ENCODE measurements at regions not wholly inside any gene's neighbourhood (a gene's known extent, or its start where the extent isn't known, plus 50 kb on each side); places are given as distances from the start of the nearest gene placed in this dataset.

DNA sequence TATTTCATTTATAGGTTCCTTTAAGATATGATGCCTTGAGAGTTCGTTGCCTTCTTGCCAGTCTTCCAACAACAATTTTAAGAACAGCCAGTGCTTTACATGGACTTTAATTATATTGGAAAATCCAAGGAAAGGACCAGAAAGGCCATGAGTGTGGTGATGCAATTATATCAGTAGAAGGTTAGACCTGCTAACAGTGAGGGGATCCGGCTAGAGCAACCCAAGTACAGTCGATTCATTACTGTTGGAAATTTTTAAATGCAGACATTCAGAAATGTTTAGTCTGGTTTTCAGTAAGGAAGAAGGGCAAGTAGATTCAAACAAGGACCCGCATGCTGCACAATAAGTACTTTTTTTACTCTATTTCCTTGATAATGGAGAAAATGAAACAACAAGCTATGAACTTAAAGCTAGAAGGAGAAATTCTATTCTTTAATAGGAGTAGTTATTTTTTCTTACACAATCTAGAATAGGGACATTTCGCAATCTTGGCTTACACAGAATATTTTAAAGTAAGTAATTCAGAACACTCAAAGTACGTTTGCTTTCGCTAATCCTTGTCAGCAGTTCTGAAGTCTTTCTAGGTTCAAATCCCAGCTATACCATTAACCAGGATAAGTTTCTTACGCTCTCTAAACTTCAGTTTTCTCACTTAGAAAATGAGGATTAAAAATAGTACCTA lies 405.5 kb downstream of the MEIS1 start:
- TF ChIP-seq, protein P1, sequence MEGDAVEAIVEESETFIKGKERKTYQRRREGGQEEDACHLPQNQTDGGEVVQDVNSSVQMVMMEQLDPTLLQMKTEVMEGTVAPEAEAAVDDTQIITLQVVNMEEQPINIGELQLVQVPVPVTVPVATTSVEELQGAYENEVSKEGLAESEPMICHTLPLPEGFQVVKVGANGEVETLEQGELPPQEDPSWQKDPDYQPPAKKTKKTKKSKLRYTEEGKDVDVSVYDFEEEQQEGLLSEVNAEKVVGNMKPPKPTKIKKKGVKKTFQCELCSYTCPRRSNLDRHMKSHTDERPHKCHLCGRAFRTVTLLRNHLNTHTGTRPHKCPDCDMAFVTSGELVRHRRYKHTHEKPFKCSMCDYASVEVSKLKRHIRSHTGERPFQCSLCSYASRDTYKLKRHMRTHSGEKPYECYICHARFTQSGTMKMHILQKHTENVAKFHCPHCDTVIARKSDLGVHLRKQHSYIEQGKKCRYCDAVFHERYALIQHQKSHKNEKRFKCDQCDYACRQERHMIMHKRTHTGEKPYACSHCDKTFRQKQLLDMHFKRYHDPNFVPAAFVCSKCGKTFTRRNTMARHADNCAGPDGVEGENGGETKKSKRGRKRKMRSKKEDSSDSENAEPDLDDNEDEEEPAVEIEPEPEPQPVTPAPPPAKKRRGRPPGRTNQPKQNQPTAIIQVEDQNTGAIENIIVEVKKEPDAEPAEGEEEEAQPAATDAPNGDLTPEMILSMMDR (IDR thresholded peaks at IDR 0.05; ENCODE audit: unreplicated experiment): no peak
- no peak overlapping the region for H3K4me3 Mint-ChIP-seq (ENCODE audit: unreplicated experiment)
- DNase-seq (ENCODE audit: low spot score): no peak
- H3K4me1 Mint-ChIP-seq (ENCODE audit: unreplicated experiment): no peaks in the 10 kb centered on the region
- H3K9me3 Mint-ChIP-seq (ENCODE audit: unreplicated experiment): no peaks in the 10 kb centered on the region
- no peak overlapping the region for H3K27ac Mint-ChIP-seq (ENCODE audit: unreplicated experiment)
- no peaks in the 10 kb centered on the region for H3K36me3 Mint-ChIP-seq (ENCODE audit: low read depth, unreplicated experiment)
- H3K27me3 Mint-ChIP-seq (ENCODE audit: unreplicated experiment): no peaks in the 10 kb centered on the region

DNA sequence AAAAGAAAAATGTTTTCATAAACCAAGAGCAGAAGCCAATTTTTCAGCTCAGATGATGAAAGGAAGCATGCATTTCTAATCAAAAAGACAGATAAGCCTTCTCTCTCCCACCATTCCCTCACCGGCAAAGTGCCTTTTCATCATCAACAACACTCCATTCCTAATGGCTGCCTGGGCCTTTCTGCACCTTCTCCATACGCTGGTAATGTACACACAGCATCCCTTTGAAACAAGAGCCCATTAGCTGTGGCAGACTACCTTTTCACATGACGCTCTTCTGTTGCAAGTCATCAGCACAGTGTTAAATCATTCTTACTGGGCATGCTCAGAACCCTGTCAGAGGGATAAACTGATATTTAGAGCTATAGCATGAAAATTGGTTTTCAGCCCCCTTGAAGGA lies 408.9 kb downstream of the MEIS1 start:
- H3K27ac Mint-ChIP-seq (ENCODE audit: unreplicated experiment): no peak overlapping the region
- no peak overlapping the region for H3K4me3 Mint-ChIP-seq (ENCODE audit: unreplicated experiment)
- no peaks in the 10 kb centered on the region for H3K27me3 Mint-ChIP-seq (ENCODE audit: unreplicated experiment)
- no peaks in the 10 kb centered on the region for H3K4me1 Mint-ChIP-seq (ENCODE audit: unreplicated experiment)
- TF ChIP-seq, protein P1 (IDR thresholded peaks at IDR 0.05; ENCODE audit: unreplicated experiment): no peak
- H3K9me3 Mint-ChIP-seq (ENCODE audit: unreplicated experiment): no peaks in the 10 kb centered on the region
- no peak for DNase-seq (ENCODE audit: low spot score)
- no peaks in the 10 kb centered on the region for H3K36me3 Mint-ChIP-seq (ENCODE audit: low read depth, unreplicated experiment)

DNA sequence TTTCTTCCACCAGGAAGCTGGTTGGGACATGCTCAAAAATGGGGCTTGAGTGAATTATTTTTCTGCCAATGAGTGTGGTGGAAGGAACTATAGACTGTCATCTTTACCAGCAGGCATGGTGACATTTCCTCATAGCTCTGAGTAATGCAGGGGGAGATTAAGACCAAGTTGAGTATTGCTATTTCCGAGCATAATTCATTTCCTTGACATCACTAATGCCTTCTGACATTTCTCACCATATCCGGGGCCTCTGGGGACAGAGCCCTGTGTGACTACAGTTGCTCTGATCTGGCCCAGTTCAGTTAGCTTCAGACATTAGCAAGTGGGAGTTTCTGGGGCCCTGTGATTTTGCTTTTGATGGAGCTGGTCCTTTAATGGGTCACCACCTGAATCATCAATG lies 410.4 kb downstream of the MEIS1 start:
- TF ChIP-seq, protein P1 (IDR thresholded peaks at IDR 0.05; ENCODE audit: unreplicated experiment): no peak
- no peaks in the 10 kb centered on the region for H3K9me3 Mint-ChIP-seq (ENCODE audit: unreplicated experiment)
- H3K36me3 Mint-ChIP-seq (ENCODE audit: low read depth, unreplicated experiment): no peaks in the 10 kb centered on the region
- no peak overlapping the region for H3K4me3 Mint-ChIP-seq (ENCODE audit: unreplicated experiment)
- H3K27ac Mint-ChIP-seq (ENCODE audit: unreplicated experiment): no peak overlapping the region
- H3K27me3 Mint-ChIP-seq (ENCODE audit: unreplicated experiment): no peaks in the 10 kb centered on the region
- H3K4me1 Mint-ChIP-seq (ENCODE audit: unreplicated experiment): no peaks in the 10 kb centered on the region
- DNase-seq (ENCODE audit: low spot score): no peak

DNA sequence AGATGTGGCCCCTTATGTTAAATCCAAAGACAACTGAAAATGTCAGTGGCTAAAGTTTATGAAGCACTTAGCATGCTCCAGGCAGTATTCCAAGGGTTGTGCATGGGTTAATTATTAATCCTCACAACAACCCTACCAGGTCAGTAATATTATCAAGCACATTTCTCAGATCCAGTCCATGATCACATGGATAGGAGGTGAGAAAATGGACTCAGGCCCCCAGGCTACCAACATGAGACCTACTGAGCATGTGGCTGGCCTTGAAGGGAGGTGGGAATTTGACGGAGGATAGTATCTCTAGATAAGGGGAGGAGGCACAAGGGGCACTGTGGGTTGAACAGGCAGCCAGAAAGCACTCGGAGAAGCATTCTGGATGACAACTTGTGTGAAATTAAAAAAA lies 412.0 kb downstream of the MEIS1 start:
- Mint-ChIP-seq H3K9me3 (ENCODE audit: unreplicated experiment) (no peaks in the 10 kb centered on the region), H3K36me3 (ENCODE audit: low read depth, unreplicated experiment) (no peaks in the 10 kb centered on the region), H3K4me3 (ENCODE audit: unreplicated experiment) (no peak overlapping the region), H3K27ac (ENCODE audit: unreplicated experiment) (no peak overlapping the region), H3K4me1 (ENCODE audit: unreplicated experiment) (no peaks in the 10 kb centered on the region), H3K27me3 (ENCODE audit: unreplicated experiment) (no peaks in the 10 kb centered on the region)
- DNase-seq (ENCODE audit: low spot score): no peak
- TF ChIP-seq, protein P1 (IDR thresholded peaks at IDR 0.05; ENCODE audit: unreplicated experiment): no peak

DNA sequence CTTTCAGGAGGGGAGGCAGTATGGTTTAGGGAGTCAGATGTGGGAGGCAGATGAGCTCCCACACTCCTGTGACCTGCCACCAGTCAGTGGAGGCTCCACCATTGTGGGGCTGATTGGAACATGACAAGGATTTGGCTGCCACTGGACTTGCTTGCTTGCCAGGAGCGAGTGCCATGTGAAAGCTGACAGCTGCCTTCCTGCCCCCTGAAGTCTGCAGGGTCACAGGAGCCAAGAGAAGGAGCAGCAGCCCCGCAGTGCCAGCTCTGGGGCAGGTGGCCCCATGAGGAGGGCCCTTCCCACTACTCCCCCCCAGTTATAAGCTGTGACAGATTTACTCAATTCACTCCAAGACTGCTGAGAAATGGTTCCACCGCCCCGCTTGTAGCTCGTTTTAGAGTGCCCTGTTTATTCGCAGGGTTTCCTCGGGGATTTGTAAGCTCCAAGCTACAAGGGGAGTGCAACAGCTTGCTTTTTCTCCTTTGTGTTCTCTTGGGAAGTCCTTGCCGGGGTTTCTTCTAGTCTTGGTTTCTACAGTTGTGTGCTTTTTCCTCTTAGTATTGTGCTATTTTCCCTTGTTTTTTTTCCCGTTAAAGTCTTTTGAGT lies 414.3 kb downstream of the MEIS1 start:
- Mint-ChIP-seq H3K4me1 (ENCODE audit: unreplicated experiment) (no peaks in the 10 kb centered on the region), H3K36me3 (ENCODE audit: low read depth, unreplicated experiment) (no peaks in the 10 kb centered on the region), H3K4me3 (ENCODE audit: unreplicated experiment) (no peak overlapping the region), H3K27ac (ENCODE audit: unreplicated experiment) (no peak overlapping the region), H3K27me3 (ENCODE audit: unreplicated experiment) (no peaks in the 10 kb centered on the region), H3K9me3 (ENCODE audit: unreplicated experiment) (no peaks in the 10 kb centered on the region)
- DNase-seq (ENCODE audit: low spot score): no peak
- TF ChIP-seq, protein P1 (IDR thresholded peaks at IDR 0.05; ENCODE audit: unreplicated experiment): no peak

Data from endothelial cell (in vitro differentiated cells).